Thymus (tissue), 11 donors: ENCODE measurements at regions not wholly inside any gene's neighbourhood (a gene's known extent, or its start where the extent isn't known, plus 50 kb on each side); places are given as distances from the start of the nearest gene placed in this dataset.

Experiments
- DNase-seq, 9 donors: peaks; one replicate each; pipeline ENCODE4 v3.0.0-alpha.2; 2013; ENCODE audit warnings: low spot score in 9 of 9, low read depth in 6 of 9, missing footprints in 1 of 9
- H3K27ac ChIP-seq, 2 donors: one replicate each; pipeline ENCODE4 v1.5.1; 2013; ENCODE audit warnings: control low read depth in 1 of 2, low read depth in 1 of 2, low read length in 1 of 2, mild to moderate bottlenecking in 1 of 2, moderate library complexity in 1 of 2
- H3K27me3 ChIP-seq, 2 donors: one replicate each; pipeline ENCODE4 v1.5.1; 2013; ENCODE audit warnings: low read length in 1 of 2; ENCODE audit not compliant: control insufficient read depth in 2 of 2, insufficient read depth in 1 of 2
- H3K36me3 ChIP-seq, 2 donors: one replicate each; pipeline ENCODE4 v1.5.1; 2013; ENCODE audit warnings: low read length in 1 of 2, mild to moderate bottlenecking in 1 of 2, moderate library complexity in 1 of 2; ENCODE audit not compliant: control insufficient read depth in 2 of 2, insufficient read depth in 2 of 2
- H3K4me1 ChIP-seq, 2 donors: one replicate each; pipeline ENCODE4 v1.5.1; 2013; ENCODE audit warnings: low read length in 2 of 2; ENCODE audit not compliant: control insufficient read depth in 2 of 2, insufficient read depth in 2 of 2
- H3K4me3 ChIP-seq, 2 donors: one replicate each; pipeline ENCODE4 v1.5.1; 2013; ENCODE audit warnings: low read length in 2 of 2, control low read depth in 1 of 2, mild to moderate bottlenecking in 1 of 2
- H3K9me3 ChIP-seq, 2 donors: one replicate each; pipeline ENCODE4 v1.5.1; 2013; ENCODE audit warnings: low read length in 1 of 2, mild to moderate bottlenecking in 1 of 2; ENCODE audit not compliant: control insufficient read depth in 2 of 2, insufficient read depth in 1 of 2
- WGBS: extraction: QIAGEN DNeasy Blood & Tissue Kit; methylation state at CpG from one replicate; pipeline ENCODE4 v1.1.7; 2013; 5-methylcytosine and 5-hydroxymethylcytosine counted together
- donor health status: healthy.

DNA sequence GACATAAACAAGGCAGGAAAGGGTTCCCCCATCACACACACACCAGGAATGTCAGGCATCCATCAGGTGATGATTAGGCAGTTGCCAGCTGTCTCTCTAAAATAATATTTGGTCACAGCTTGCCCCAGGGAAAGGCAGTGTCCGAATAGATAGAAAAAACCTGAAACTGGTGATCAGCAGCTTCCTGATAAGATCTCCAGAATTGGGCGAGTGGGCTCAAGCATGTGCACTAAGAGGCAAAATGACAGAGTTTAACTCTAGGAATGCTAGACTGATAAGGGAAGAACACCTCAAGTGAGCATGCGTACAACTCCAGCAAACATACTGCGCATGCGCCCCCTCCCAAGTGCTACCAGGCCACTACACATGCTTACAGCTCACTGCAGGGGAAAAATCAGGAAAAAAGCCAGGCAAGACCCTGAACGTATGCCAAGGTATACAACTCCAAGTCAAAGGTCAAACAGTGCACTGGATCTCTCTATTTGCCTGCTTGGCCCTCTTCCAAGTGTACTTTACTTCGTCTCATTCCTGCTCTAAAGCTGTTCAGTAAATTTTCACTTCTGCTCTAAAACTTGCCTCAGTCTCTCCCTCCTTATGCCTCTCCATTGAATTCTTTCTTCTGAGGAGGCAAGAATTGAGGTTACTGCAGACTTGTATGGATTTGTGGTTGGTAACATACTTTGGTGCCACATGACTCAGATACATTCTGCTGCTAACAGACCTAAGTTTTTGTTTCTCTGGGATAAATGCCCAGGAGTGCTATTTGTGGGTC, 73.5 kb upstream of the VASH1 start:
- DNase-seq: no peak

DNA sequence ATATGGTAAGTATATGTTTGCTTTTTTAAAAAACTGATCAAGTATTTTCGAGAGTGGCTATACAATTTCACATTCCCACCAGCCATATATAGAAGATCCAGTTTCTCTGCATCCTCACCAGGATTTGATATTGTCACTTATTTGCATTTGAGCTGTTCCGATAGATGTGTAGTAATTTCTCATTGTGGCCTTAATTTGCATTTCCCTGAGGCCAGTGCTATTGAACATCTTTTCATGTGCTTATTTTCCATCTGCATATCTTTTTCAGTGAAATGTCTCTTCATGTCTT, 72.9 kb upstream of the VASH1 start:
- WGBS: 91% methylated on average over 2 of the region's 2 CpGs
- no peaks in the 10 kb centered on the region for H3K27me3 ChIP-seq
- DNase-seq: no peak
- no peaks in the 10 kb centered on the region for H3K36me3 ChIP-seq
- H3K27ac ChIP-seq: no peak overlapping the region
- no peak overlapping the region for H3K4me3 ChIP-seq
- no peaks in the 10 kb centered on the region for H3K4me1 ChIP-seq
- H3K9me3 ChIP-seq: no peaks in the 10 kb centered on the region

More for the DNA sequence above, 73.5 kb upstream of the VASH1 start:
- Histone ChIP-seq H3K4me3 (no peak overlapping the region), H3K9me3 (no peaks in the 10 kb centered on the region), H3K27ac (no peak overlapping the region), H3K4me1 (no peaks in the 10 kb centered on the region), H3K27me3 (no peaks in the 10 kb centered on the region), H3K36me3 (no peaks in the 10 kb centered on the region)
- WGBS: 94% methylated on average over 7 of the region's 7 CpGs

DNA sequence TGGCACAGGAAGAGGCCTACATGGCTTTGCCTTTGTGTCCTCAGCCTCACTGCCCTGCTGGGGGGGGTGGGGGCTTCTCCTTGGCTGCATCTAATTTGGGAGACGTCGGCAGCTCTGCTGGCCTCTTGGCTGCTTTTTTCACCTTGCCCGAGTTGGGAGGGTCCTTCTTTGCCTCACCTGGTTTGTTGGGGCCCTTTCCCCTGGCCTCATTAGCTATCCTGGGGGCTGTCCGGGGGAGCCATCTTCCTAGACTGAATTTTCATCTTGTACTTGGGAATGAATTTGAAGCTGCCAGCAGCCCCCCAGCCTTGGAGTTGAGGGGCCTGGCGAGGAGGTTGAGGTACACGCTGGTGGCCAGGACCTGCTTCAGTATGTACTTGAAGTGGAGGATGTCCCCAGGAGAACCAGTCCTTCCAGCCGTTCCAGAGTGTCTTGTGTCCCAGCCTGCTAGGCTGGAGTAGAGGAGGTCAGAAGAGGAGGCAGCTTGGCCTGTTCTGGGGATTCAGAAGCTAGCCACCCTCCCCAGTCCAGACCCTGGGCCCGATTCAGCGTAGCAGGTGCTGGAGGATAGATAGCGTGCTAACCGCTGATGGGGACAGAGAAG, 70.7 kb upstream of the VASH1 start:
- H3K4me1 ChIP-seq: no peaks in the 10 kb centered on the region
- H3K36me3 ChIP-seq: no peaks in the 10 kb centered on the region
- H3K4me3 ChIP-seq: no peak overlapping the region
- no peaks in the 10 kb centered on the region for H3K9me3 ChIP-seq
- H3K27me3 ChIP-seq: no peaks in the 10 kb centered on the region
- H3K27ac ChIP-seq: no peak overlapping the region
- 98% methylated on average over 11 of the region's 11 CpGs for WGBS
- DNase-seq: no peak

DNA sequence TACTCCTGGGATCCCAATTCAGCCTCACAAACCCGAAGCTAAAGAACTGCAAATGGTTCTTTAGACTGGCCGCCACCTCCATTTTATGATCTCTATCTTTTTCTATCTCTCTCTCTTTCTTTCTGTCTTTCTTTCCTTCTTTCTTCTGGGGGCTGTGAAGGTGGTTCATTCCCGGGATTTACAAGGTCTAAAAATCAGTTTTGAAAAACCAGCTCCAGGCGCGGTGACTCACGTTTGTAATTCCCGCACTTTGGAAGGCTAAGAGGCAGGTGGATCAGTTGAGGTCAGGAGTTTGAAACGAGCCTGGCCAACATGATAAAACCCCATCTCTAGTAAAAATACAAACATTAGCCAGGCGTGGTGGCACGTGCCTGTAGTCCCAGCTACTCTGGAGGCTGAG, 67.2 kb upstream of the VASH1 start:
- 90% methylated on average over 10 of the region's 10 CpGs for WGBS
- Histone ChIP-seq H3K4me3 (no peak overlapping the region), H3K4me1 (no peaks in the 10 kb centered on the region), H3K27ac (no peak overlapping the region), H3K9me3 (no peaks in the 10 kb centered on the region), H3K27me3 (no peaks in the 10 kb centered on the region), H3K36me3 (no peaks in the 10 kb centered on the region)
- DNase-seq: no peak

DNA sequence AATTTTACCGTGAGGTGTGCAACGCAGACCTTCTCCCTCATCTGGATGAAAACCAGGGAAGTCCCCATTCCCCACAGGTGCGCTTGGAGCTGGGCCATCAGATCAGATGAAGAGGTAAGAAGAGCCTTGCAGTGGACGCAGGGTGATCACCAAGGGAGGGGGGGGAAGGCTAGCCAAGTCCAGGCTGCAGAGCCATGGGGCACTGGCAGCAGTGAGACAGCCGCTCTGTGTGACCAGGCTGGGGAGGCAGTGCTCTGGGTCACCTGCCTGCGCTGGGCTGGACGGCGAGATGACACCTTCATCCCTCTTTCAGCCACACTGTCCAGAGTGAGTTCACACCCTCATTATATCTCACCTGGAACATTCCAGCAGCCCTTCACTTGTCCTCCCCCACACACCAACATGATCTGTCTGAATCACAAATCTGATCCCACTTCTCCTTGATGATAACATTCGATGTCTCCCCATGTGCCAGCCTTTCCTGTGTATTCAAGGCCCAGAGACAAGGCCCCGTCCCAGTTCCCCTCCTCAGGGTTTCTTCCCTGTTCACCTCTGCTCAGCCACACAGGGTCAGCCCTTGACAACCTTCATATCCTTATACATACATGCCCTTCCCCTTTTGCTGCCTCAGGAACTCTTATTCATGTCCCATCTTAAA, 65.9 kb upstream of the VASH1 start:
- no peak overlapping the region for H3K27ac ChIP-seq
- H3K4me3 ChIP-seq: no peak overlapping the region
- no peaks in the 10 kb centered on the region for H3K9me3 ChIP-seq
- no peaks in the 10 kb centered on the region for H3K27me3 ChIP-seq
- no peak for DNase-seq
- no peaks in the 10 kb centered on the region for H3K36me3 ChIP-seq
- H3K4me1 ChIP-seq: no peaks in the 10 kb centered on the region
- 96% methylated on average over 10 of the region's 10 CpGs for WGBS

GRCh38 chr14:76696361-76696760, 64.9 kb upstream of the VASH1 start:
- Histone ChIP-seq H3K9me3 (no peaks in the 10 kb centered on the region), H3K4me3 (no peak overlapping the region), H3K4me1 (no peaks in the 10 kb centered on the region), H3K36me3 (no peaks in the 10 kb centered on the region), H3K27ac (no peak overlapping the region), H3K27me3 (no peaks in the 10 kb centered on the region)
- DNase-seq: no peak
- WGBS: 94% methylated on average over 3 of the region's 3 CpGs

DNA sequence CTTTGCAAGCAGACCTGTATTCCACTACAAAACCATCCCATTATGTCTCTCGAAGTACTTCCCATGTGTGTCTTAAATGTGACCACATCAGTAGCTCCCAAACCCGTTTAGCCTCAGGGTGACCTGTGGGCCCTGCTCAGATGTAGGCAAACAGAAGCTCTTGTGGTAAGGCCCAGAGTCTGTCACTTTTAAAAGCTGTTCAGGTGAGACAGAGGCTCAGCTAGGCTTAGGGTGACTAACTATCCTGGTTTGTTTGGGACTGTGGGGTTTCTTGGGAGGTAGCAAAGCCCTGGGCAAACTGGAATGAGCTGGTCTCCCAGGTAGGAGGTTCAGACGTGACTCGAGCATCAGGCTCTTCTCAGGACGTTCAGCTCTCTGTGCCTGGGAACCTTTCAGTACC, 64.5 kb upstream of the VASH1 start:
- H3K27ac ChIP-seq: no peak overlapping the region
- WGBS: 83% methylated on average over 5 of the region's 5 CpGs
- H3K4me1 ChIP-seq: no peaks in the 10 kb centered on the region
- no peaks in the 10 kb centered on the region for H3K9me3 ChIP-seq
- no peaks in the 10 kb centered on the region for H3K36me3 ChIP-seq
- no peaks in the 10 kb centered on the region for H3K27me3 ChIP-seq
- DNase-seq: no peak
- H3K4me3 ChIP-seq: no peak overlapping the region

- H3K9me3 ChIP-seq: no peaks in the 10 kb centered on the region
- 91% methylated on average over 5 of the region's 5 CpGs for WGBS
These were observed 63.9 kb upstream of the VASH1 start for GRCh38 chr14:76697246-76697905.

DNA sequence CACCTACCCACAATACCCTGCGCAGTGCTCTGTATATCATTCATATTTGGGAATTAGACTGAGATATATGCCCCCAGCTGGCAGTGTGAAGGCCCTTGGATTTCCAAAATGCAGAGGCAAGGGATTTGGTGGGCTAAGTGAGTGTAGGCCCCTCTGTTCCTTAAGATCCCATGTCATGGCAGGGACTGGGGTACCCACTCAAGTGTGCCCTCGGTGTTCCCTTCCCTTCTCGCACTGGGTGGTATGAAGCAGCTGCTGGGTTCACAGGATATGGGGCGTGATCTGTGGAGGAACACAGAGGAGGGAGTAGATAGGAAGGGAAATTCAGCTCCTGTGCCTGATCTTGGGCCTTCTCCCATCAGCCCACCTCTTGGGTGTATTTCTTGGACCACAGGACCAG, 63.1 kb upstream of the VASH1 start:
- Histone ChIP-seq H3K4me1 (no peaks in the 10 kb centered on the region), H3K36me3 (no peaks in the 10 kb centered on the region), H3K27ac (no peak overlapping the region), H3K27me3 (no peaks in the 10 kb centered on the region), H3K9me3 (no peaks in the 10 kb centered on the region), H3K4me3 (no peak overlapping the region)
- WGBS: 99% methylated on average over 4 of the region's 4 CpGs
- DNase-seq: no peak

More at GRCh38 chr14:76697246-76697905, 63.9 kb upstream of the VASH1 start:
- Histone ChIP-seq H3K36me3 (no peaks in the 10 kb centered on the region), H3K27ac (no peak overlapping the region), H3K4me3 (no peak overlapping the region), H3K4me1 (no peaks in the 10 kb centered on the region), H3K27me3 (no peaks in the 10 kb centered on the region)
- DNase-seq: no peak
